Inflammatory macrophage treated with lipopolysaccharide for 4 hours (primary cell): ENCODE measurements at regions not wholly inside any gene's neighbourhood (a gene's known extent, or its start where the extent isn't known, plus 50 kb on each side); places are given as distances from the start of the nearest gene placed in this dataset.
"Not testable (repeated sequence)": the region's sequence is repeated elsewhere in the genome, so short reads cannot be mapped to it uniquely, and the experiment has no call there.

Experiments used
- DNase-seq: peaks from one replicate; pipeline ENCODE4 v3.0.0-alpha.2; 2020

- no peak for DNase-seq
These were observed 59.8 kb upstream of the C5orf63 start for GRCh38 chr5:127133071-127133470.

- DNase-seq = no peak
These were observed 63.6 kb upstream of the C5orf63 start for GRCh38 chr5:127136908-127137307.

- no peak for DNase-seq
These were observed 70.4 kb upstream of the C5orf63 start for GRCh38 chr5:127143722-127144121.

GRCh38 chr5:127153031-127153430 is 79.7 kb upstream of the C5orf63 start:
- no peak for DNase-seq

- DNase-seq = no peak
These were observed 80.2 kb upstream of the C5orf63 start for GRCh38 chr5:127153521-127153920.

- DNase-seq = no peak
These were observed 90.4 kb upstream of the C5orf63 start for GRCh38 chr5:127163750-127164149.

GRCh38 chr5:127170918-127171600 is 97.8 kb upstream of the C5orf63 start:
- no peak for DNase-seq

GRCh38 chr5:127176769-127177168 is 103.5 kb upstream of the C5orf63 start:
- DNase-seq = no peak

- not testable (repeated sequence) for DNase-seq
These were observed 108.0 kb upstream of the MEGF10 start for GRCh38 chr5:127182631-127183030.

- DNase-seq = no peak
These were observed 107.3 kb upstream of the MEGF10 start for GRCh38 chr5:127183332-127183731.

- no peak for DNase-seq
These were observed 105.7 kb upstream of the MEGF10 start for GRCh38 chr5:127184851-127185250.

GRCh38 chr5:127186657-127187056 is 103.9 kb upstream of the MEGF10 start:
- no peak for DNase-seq

GRCh38 chr5:127187706-127188105 is 102.9 kb upstream of the MEGF10 start:
- no peak for DNase-seq

GRCh38 chr5:127192150-127192549 is 98.4 kb upstream of the MEGF10 start:
- no peak for DNase-seq

- no peak for DNase-seq
These were observed 97.7 kb upstream of the MEGF10 start for GRCh38 chr5:127192836-127193338.

- no peak for DNase-seq
These were observed 94.6 kb upstream of the MEGF10 start for GRCh38 chr5:127196042-127196441.

GRCh38 chr5:127197402-127198167 is 93.0 kb upstream of the MEGF10 start:
- not testable (repeated sequence) for DNase-seq

- not testable (repeated sequence) for DNase-seq
These were observed 87.9 kb upstream of the MEGF10 start for GRCh38 chr5:127202738-127203137.

GRCh38 chr5:127203818-127204217 is 86.8 kb upstream of the MEGF10 start:
- DNase-seq = no peak

- no peak for DNase-seq
These were observed 85.4 kb upstream of the MEGF10 start for GRCh38 chr5:127205147-127205546.

GRCh38 chr5:127206320-127207113 is 84.1 kb upstream of the MEGF10 start:
- DNase-seq = no peak

GRCh38 chr5:127210042-127210441 is 80.6 kb upstream of the MEGF10 start:
- DNase-seq = no peak

- DNase-seq = no peak
These were observed 77.4 kb upstream of the MEGF10 start for GRCh38 chr5:127213231-127213630.
